Ammon's horn (tissue), 1 donor: ENCODE measurements at regions not wholly inside any gene's neighbourhood (a gene's known extent, or its start where the extent isn't known, plus 50 kb on each side); places are given as distances from the start of the nearest gene placed in this dataset.
"Not testable (repeated sequence)": the region's sequence is repeated elsewhere in the genome, so short reads cannot be mapped to it uniquely, and the experiment has no call there.

Experiments
- DNase-seq: peaks from one replicate; pipeline ENCODE4 v3.0.0-alpha.2; 2016; ENCODE audit warnings: low spot score

GRCh38 chr5:3190930-3191329 is 404.7 kb upstream of the IRX1 start:
- DNase-seq = no peak

- DNase-seq = no peak
These were observed 405.2 kb upstream of the IRX1 start for GRCh38 chr5:3190433-3190832.

- no peak for DNase-seq
These were observed 407.7 kb upstream of the IRX1 start for GRCh38 chr5:3187771-3188425.

- no peak for DNase-seq
These were observed 408.8 kb upstream of the IRX1 start for GRCh38 chr5:3186736-3187405.

- no peak for DNase-seq
These were observed 409.5 kb upstream of the IRX1 start for GRCh38 chr5:3186156-3186555.

GRCh38 chr5:3185488-3185887 is 410.1 kb upstream of the IRX1 start:
- DNase-seq = no peak

GRCh38 chr5:3182133-3182876 is 413.3 kb upstream of the IRX1 start:
- no peak for DNase-seq

GRCh38 chr5:3181671-3182070 is 414.0 kb upstream of the IRX1 start:
- DNase-seq = no peak

- DNase-seq = no peak
These were observed 415.0 kb upstream of the IRX1 start for GRCh38 chr5:3180636-3181035.

GRCh38 chr5:3179220-3179619 is 416.4 kb upstream of the IRX1 start:
- no peak for DNase-seq

GRCh38 chr5:3177338-3177737 is 418.3 kb upstream of the IRX1 start:
- no peak for DNase-seq

GRCh38 chr5:3175416-3175815 is 420.2 kb upstream of the IRX1 start:
- no peak for DNase-seq

- DNase-seq = no peak
These were observed 416.0 kb upstream of the IRX2 start for GRCh38 chr5:3167473-3167872.

- no peak for DNase-seq
These were observed 412.1 kb upstream of the IRX2 start for GRCh38 chr5:3163626-3164025.

- no peak for DNase-seq
These were observed 410.2 kb upstream of the IRX2 start for GRCh38 chr5:3161672-3162071.

GRCh38 chr5:3157214-3157613 is 405.7 kb upstream of the IRX2 start:
- no peak for DNase-seq

GRCh38 chr5:3155717-3156116 is 404.2 kb upstream of the IRX2 start:
- DNase-seq = no peak

- no peak for DNase-seq
These were observed 403.6 kb upstream of the IRX2 start for GRCh38 chr5:3155046-3155445.

GRCh38 chr5:3153906-3154305 is 402.4 kb upstream of the IRX2 start:
- DNase-seq = no peak

- DNase-seq = no peak
These were observed 401.9 kb upstream of the IRX2 start for GRCh38 chr5:3153226-3153858.

GRCh38 chr5:3149899-3150298 is 398.4 kb upstream of the IRX2 start:
- no peak for DNase-seq

- not testable (repeated sequence) for DNase-seq
These were observed 395.9 kb upstream of the IRX2 start for GRCh38 chr5:3147405-3147804.

GRCh38 chr5:3145641-3146040 is 394.2 kb upstream of the IRX2 start:
- no peak for DNase-seq
